ENCODE measurements at regions not wholly inside any gene's neighbourhood (a gene's known extent, or its start where the extent isn't known, plus 50 kb on each side); places are given as distances from the start of the nearest gene placed in this dataset.
"Not testable (repeated sequence)": the region's sequence is repeated elsewhere in the genome, so short reads cannot be mapped to it uniquely, and the experiment has no call there.

DNA sequence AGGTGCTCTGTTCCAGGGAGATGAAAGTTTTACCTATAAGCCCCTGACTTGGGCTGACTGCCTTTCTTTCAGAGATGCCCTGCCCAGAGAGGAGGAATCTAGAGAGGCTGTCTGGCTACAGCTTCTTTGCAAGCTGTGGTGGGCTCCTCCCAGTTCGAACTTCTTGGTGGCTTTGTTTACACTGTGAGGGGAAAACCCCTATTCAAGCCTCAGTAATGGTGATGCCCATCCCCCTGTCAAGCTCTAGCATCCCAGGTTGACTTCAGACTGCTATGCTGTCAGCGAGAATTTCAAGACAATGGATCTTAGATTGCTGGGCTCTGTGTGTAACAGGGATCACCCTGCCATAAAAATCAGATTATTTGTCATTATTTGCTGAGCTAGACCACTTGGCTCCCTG lies 377.6 kb downstream of the FLRT2 start:
- DNase-seq: no peak

DNA sequence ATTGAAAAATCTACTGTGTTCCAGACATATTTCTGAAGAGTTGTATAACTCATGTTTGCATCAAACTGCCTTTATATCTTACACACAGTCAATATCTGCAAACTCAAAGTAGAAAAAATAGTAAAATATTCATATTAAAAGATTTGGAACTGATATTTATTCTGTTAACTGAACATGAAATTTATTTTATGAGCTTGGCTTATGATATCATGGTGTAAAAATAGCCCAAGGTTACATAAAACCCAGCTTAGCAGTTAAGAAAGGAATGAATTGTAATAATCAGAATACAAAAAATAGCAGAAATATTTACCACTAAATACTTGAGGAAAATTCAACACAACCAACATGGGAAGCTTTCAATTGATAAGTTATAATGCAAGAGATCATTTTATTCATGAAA lies 367.9 kb downstream of the FLRT2 start:
- DNase-seq: no peak

DNA sequence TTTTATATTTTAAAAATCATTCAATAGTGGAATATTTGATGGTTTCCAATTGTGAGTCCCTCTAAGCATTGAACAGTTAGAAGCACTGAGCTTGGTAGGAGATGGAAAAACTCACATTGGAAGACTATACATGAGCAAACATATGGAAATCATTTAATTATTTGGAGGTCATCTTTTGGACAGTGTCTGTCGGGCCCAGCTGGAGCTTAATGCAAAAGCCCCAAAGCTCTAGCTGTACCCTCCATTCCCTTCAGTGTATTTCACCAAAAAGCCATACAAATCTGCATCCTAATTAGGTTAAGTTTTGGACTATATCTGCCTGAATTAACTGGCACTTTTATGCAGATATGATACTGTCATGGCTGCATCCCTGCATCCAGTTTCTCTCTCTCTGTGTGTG lies 365.7 kb downstream of the FLRT2 start:
- DNase-seq: no peak

DNA sequence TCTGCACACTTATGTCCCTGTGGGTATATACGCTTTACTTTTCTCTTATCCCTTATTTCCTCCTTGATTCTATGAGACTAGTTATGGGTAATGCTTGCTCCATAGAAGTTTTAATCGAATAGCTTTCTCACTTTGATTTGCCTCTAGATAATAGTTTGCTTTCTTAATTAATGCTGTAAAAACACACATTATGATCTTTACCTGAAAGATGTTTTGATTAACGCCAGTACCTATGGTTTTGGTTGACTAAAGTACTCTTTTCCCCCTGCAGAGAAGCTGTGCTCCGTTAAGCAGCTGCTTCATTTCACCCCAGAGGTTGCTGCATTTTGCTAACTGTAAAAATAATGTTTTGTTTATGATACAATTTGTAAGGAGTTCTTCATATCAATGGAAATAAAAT lies 362.3 kb downstream of the FLRT2 start:
- DNase-seq: no peak

DNA sequence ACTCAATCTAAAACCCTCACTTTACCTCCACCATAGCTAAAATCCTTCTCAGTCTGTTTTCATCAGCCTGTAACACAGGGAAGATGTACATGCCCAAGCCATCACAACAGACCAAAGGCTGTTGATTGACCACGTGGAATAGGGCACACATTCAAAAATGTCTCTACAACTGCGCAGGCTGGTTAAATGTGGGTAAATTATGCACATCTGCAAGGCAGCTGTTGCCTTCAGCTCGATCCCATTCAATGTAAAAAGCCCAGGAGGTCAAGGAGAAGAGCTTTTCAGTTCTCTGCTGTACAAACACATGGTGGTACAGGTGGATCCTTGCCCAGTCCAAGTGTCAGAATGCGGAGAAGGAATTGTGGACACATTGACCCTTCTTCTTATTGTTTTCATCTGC lies 354.0 kb downstream of the FLRT2 start:
- no peak for DNase-seq

DNA sequence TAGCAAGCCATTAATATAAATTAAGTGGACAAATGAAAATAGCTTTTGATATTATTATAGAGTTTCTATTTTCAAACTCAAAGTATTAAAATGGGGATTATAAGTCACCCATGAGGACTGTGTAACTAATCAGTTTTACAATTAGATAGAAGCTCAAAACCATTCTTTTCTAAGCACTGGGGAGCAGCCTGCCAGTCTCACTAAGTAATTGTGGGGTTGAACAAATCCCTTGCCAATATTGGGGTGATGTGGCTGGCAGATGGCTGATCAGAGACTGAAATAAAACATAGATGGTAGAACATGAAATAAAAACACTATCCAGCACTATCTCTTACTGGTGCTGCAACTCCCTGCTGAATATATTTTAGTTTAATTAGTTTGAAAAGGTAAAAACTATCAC lies 353.2 kb downstream of the FLRT2 start:
- DNase-seq: no peak

DNA sequence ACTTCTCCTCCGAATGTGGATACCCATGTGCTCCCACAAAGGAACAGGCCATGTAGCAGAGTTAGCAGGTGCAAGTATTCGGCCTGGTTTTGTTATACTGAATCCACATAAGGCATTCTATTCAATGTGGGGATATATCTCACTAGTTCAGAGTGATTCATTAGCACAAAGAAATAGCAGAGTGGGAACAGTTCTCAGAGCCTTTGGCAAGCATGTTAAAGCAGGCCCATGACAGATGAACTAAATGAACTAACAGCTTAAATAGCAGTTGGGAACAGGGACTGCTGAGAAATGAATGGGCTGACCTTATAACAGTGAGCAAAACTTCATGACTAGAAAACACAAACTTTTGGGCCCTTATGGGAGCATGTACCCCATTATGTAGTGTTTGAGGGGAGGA lies 352.0 kb downstream of the FLRT2 start:
- no peak for DNase-seq

DNA sequence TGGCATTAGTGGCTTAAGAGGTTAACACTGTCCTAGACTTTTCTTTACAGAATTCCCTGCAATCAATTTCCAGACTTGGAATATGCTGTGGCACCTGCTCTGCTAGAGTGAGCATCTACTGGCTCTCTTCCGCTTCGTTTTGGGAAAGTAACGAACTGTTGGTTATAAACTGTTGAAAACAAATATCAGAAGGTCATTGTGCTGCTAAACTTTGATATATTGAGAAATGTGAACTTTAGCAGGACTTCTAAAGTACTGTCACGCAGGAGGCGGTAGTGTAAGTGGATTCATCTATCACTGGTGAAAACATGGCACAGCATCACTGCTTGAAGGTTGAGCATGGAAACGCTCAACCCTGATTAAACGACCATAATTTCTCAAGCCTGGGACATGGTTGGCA lies 348.9 kb downstream of the FLRT2 start:
- DNase-seq: no peak

DNA sequence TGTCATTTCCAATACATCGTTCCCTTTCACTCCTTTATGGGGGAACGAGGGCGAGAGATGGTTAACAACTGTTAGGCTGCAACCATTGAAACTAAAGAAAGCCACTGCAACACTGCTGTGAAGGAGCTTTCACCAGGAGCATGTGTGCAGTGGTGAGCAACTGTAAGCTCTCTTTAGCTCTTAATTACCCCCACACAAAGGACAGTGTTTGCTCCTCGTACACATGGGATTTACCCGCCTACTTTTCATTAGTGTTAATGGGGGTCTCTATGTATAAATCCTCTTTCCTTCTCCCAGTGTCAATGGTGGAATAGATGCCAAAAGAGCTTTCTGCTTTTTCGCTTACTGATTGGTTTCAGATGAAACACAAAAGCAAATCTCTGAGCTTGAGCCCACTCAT lies 343.1 kb downstream of the FLRT2 start:
- peak; percentile 62 for DNase-seq

DNA sequence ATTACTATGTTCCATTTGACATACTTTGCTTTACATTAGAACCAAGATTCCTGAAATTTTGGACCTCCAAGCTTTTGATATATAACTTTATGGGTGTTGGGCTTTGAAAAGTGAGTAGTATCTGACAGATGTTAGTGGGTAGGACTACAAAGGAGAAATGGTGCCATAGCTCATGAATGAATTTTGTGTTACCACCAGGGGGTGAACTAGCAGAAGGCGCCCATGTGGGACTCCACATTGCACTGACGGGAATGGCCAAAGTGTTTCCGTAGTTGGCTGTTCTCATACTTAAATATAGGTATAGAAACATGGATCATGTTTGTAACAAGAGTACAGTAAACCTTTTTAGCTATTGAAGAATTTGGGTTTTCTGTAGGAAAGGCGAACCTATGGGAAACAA lies 337.5 kb downstream of the FLRT2 start:
- DNase-seq: no peak

DNA sequence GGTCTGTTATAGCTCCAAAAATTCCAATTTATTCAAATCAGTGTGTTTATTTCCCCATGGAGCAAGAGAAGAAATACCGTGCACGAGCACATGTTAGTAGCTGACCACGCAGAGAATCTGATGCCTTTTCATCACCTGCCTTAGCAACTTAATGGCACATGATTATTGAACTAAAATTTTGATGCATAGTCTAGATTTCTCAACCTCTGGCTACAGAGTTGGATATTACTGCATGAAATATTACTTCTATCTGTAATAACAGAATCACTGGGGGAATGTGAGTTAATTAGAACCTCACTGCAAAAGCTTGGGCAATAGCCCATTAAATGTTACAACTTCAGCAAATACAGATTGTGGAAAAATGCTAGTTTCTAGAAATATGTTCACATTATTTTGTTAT lies 335.8 kb downstream of the FLRT2 start:
- DNase-seq: no peak

DNA sequence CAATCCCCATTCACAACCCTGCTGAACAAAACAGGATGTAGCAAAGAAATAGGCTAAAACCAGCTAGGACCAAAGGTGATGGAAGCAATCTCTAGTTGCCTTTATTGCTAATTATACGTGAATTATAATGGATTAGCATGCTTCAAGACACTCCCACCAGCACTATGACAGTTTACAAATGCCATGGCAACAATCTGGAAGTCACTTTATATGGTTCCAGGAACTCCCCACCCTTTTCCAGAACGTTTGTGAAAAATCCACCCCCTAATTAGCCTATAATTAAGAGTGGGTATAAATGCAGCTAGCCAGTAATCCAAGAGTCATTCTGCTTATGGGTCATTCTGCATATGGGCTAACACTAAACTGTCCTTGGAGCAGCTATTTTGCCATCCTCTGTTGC lies 328.7 kb downstream of the FLRT2 start:
- no peak for DNase-seq

DNA sequence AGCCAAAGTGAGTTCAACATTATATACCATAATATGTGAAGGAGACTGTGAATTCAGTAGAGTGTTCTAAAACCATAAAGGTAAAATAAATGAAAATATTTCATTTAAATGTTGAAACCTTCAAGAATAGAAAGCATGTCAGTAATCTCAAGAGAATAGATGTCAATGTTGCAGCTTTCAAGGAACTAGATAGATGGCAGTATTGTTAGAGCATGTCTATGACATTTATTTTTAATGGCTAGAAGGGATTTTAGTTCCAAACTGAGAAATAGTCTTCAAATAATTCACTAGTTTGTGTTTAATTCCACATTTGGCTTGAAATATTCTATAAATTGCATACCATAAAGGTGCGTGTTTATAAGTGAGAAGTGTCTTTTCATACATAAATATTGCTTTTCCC lies 326.5 kb downstream of the FLRT2 start:
- no peak for DNase-seq

DNA sequence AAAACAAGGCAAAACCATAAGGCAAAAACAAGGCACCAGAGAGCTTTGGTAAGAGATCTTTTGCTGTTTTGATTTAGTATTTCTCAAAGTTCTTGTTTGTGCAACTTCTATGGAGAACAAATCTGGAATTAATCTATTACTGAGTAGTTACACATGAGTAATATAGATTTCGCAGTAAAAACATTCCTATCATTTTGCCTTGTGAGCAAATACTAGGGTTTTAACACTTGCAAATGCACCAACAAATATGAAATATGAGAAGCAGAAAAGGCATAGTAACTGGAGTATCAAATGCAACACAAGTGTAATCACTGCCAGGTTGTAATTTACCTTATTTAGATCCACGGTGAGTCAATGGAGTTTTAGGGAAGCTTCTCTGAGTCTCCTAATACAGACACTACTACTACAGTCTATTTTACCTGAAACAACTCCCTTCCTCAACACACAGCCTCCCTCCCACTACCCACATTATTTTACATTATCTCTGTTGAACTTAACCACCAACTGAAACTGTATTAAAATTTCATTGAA lies 324.1 kb downstream of the FLRT2 start:
- no peak for DNase-seq

DNA sequence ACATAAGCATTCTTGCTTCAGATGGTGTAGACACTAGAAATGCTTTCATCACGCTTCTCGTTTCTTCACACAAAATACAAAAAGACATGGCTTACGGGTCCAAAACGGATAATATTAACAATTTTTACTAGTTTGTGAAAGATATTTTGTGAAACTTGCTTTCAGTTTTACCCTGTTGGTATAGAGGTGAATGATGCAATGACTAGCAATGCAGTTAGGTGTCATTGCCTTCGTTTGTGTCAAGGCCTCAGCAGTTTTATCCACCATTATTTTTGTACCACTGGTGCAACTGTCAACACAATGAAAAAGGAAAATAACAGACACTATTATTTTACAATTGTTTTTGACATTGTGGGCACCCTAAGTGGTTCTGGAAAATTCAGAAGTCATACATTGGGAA lies 323.0 kb downstream of the FLRT2 start:
- no peak for DNase-seq

DNA sequence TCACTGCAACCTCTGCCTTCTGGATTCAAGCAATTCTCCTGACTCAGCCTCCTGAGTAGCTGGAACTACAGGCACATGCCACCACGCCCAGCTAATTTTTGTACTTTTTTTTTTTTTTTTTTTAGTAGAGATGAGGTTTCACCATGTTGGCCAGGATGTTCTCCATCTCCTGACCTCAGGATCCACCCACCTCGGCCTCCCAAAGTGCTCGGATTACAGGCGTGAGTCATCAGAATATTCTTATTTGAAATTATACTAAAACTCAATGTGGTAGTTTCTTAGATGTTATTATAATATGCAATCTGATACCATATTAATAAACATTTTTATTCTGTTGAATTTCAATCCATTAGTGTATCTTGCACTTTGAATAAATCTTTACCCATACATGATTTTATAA lies 322.2 kb downstream of the FLRT2 start:
- not testable (repeated sequence) for DNase-seq

DNA sequence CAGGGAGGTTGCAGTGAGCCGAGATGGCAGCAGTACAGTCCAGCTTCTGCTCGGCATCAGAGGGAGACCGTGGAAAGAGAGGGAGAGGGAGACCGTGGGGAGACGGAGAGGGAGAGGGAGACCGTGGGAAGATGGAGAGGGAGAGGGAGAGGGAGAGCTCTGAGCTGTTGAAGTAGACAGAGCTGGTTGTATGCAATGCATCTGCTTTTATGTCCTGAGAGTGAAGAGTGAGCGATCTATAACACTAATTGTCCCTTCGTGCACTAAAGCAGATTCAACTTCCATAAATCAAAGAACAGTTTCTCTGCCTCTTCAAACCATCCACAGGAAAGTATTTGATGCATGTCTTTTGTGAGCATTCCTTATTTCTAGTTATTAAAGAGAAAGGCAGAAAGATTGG lies 300.6 kb downstream of the FLRT2 start:
- DNase-seq: not testable (repeated sequence)

DNA sequence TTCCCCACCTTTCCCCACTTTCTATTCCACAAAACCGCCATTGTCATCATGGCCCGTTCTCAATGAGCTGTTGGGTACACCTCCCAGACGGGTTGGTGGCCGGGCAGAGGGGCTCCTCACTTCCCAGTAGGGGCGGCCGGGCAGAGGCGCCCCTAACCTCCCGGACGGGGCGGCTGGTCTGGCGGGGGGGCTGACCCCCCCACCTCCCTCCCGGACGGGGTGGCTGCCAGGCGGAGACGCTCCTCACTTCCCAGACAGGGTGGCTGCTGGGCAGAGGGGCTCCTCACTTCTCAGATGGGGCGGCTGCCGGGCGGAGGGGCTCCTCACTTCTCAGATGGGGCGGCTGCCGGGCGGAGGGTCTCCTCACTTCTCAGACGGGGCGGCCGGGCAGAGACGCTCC lies 299.7 kb downstream of the FLRT2 start:
- DNase-seq: not testable (repeated sequence)

DNA sequence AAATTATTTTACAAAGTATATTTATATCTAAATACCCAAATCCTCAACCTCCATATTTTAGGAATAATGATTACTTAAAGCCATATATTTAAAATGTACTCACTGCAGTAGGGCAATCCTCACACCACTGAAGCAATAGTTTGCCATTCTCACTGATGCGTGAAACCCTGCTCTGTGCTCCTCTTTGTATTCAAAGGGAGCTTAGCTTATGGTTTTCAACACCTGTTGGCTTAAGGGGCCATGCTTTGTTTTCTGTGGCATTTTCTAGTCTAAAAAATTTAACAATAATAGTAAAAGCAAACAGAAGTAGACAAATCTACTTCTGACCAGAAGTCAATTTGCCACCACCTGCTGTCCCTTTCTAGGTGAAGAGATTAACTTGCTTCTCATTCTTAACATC lies 294.6 kb downstream of the FLRT2 start:
- DNase-seq: peak; percentile 90

DNA sequence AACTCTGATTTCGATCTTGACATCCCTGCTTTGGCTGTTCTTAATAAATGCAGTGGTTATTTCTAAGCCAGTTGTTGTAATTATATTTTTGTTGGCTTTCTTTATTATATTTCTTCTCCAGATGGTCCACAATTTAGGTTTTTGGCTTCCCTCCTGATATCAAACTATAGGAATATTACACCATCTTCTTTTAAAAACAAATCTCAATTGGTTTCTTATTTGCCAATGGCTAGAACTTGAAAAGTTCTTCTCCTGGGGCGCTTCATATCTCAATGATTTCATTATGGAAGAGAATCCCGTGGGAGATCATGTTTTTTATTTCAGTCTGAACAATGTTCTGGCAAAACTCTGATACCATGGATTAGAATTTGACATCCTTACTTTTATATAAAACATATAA lies 292.3 kb downstream of the FLRT2 start:
- no peak for DNase-seq

DNA sequence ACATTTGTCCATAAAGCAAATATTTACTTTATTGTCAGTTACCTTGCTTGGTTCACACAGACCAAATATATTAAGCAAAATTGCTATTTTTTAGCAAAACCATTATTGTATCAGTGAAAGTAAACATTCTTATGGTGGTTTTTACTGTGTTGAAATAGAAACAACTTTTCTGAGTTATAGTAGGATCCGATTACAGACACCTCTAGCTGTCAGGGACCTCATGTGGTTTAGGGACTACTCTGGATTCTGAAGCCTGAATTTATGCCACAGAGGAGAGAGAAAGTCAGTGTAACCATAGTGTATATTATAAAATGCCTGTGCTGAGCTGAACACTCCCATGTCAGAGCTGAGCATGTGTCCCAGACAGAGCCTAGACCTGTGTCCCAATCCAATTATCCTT lies 287.5 kb downstream of the FLRT2 start:
- no peak for DNase-seq

DNA sequence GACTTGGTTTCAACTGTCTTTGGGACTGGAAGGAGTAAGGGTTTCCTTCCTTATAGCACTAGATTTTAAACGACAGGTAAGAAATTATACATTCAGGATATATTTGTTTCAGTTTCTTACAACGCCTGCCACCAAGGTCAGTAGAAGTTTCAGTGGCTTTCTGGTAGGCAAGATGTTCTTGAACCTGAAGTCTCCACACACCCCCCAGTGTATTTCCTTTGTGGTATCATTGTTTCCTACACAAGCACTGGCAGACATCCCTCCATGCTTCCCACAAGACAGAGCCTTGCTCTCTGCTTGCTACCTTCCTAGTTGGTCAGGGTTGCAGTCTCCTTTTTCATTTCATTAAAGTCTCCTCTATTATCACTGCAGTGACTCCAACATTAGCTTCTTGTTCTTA lies 283.1 kb downstream of the FLRT2 start:
- DNase-seq: no peak

DNA sequence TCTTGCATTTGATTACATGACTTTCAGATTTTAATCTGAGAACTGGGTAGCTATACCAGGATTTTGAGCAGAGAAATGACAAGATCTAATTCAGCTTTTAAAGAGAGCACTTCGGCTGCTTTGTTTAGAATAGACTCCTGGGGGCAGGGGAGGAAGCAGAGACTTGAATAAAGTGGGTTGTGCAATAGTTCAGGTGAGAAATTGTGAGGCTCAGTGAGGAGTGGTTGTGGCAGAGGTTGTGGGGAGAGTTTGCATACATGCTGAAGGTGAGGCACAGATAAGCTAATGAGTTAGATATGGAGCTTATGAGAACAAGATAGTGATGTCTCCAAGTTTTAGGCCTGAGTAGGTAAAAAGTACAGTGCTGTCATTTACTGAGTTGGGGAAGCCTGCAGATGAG lies 281.4 kb downstream of the FLRT2 start:
- DNase-seq: no peak

DNA sequence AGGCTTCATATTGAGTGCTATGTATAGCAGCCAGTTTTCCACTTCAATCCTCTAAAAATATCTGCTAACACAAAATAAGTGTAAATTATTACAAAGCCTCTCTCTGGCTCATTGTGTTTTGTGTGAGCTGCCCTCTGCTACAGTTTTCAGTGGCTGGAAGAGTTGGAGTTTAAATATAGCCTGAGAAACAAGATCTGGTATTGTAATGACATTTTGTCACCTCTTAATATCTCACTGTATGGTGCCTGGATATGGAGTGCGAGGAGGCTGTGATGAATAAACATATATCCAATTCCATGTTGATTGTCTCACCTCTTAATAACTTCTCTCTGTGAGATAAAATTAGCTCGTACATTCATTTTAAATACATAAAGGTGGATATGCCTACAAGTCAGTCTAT lies 269.7 kb downstream of the FLRT2 start:
- no peak for DNase-seq

DNA sequence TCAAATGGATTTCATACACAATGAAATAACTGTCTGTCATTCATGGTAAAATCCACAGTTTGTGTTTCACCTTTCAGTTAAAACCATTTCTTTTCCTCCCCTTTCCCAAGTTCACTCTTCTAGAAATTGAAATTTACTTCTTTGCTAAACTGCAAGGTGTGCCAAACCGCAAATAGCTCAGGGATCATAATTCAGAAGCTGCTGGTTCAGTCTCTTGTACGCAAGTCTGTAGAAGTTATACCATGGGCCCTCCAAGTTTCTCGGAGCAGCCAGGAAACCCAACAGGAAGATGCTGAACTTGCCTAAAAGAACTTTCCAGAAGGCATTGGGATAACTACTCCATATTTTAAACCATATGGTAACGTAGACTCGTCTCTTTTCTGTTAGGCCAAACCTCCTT lies 268.9 kb downstream of the FLRT2 start:
- no peak for DNase-seq

DNA sequence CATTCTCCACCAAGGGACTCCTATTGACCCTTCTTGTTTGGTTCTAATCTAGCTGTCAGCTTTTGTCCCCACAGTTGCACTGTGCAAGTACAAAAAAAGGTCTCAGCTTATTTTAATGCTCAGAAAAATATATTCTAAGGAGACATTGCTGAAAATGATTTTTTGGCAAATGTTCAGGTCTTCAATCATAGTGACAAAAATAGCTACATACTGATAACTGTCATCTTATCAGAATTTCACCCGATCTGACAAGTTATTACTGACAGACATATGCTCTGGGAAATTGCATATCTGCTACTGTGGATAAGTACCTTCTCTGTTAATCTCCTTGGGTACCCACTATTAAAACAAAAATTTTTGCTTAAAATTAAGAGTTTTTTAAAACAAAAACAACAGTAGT lies 263.6 kb downstream of the FLRT2 start:
- no peak for DNase-seq

All from NCI-H146 (cell line).